ENCODE measurements at regions not wholly inside any gene's neighbourhood (a gene's known extent, or its start where the extent isn't known, plus 50 kb on each side); places are given as distances from the start of the nearest gene placed in this dataset.
"Not testable (repeated sequence)": the region's sequence is repeated elsewhere in the genome, so short reads cannot be mapped to it uniquely, and the experiment has no call there.

DNA sequence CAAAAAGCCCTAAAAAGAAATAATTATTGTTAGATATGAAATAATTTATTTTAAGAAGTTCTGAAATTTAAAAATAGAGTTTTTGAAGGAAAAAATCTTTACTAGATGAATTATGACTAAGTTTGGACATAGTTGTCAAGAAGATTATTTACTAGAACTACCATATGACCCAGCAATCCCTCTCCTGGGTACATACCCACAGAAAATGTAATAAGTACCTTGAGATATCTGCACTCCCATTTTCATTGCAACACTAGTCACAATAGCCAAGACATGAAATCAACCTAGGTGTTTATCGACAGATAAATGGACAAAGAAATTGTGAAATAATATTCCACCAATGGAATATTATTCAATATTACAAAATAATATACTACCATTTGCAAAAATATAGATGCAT lies 109.9 kb downstream of the PDHA2 start:
- TF ChIP-seq, protein P1, sequence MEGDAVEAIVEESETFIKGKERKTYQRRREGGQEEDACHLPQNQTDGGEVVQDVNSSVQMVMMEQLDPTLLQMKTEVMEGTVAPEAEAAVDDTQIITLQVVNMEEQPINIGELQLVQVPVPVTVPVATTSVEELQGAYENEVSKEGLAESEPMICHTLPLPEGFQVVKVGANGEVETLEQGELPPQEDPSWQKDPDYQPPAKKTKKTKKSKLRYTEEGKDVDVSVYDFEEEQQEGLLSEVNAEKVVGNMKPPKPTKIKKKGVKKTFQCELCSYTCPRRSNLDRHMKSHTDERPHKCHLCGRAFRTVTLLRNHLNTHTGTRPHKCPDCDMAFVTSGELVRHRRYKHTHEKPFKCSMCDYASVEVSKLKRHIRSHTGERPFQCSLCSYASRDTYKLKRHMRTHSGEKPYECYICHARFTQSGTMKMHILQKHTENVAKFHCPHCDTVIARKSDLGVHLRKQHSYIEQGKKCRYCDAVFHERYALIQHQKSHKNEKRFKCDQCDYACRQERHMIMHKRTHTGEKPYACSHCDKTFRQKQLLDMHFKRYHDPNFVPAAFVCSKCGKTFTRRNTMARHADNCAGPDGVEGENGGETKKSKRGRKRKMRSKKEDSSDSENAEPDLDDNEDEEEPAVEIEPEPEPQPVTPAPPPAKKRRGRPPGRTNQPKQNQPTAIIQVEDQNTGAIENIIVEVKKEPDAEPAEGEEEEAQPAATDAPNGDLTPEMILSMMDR (conservative IDR thresholded peaks at IDR 0.05): no peak
- no peak overlapping the region for H3K27ac ChIP-seq

DNA sequence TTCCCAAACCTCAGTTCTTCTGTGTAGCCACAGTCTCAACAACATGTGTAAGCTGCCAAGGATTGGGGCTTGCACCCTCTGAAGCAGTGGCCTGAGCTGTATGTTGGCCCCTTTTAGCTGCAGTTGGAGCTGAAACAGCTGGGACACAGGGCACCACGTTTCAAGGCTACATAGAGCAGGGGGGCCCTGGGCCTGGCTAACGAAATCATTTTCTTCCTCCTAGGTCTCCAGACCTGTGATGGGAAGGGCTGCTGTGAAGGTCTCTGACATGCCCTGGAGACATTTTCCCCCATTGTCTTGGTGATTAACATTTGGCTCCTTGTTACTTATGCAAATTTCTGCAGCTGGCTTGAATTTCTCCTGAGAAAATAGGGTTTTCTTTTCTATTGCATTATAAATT lies 112.6 kb downstream of the PDHA2 start:
- not testable (repeated sequence) for H3K27ac ChIP-seq

DNA sequence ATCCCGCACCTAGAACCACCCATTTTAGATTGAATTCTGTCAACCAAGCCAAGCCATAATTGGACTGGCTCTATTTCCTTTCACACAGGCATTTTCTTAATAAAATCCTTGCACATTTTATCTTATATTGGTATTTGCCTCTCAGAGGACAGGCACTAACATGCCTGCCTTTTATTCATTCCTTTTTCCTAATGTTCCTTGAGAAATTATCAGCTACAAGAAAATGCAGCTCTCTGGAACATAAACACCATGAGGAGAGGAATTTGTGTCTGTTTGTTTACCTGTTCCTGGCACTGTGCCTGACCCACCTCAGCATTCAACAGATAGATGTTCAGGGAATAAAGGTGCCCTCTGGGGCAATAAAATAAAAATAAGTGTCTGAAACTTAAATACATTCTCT lies 116.2 kb downstream of the PDHA2 start:
- H3K27ac ChIP-seq: no peak overlapping the region
- TF ChIP-seq, protein P1 (conservative IDR thresholded peaks at IDR 0.05): no peak

DNA sequence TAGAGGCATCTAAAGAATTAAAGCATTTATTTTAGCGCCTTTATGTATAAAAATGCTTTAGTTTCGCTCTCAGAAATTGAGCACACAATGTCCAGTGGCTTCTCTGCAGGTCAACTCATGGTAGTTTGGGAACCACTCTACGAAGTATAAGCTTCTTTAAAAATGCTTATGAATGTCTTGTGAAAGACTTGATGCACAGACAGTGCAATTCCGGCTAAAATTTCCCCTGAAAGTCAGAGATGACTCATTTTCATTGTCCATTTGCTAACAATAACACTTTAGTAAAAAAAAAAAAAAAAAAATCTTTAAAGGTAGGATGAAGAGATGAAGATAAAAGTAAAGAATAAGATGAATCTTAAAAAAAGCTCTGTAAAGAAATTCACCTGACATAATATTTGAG lies 117.2 kb downstream of the PDHA2 start:
- H3K27ac ChIP-seq: no peak overlapping the region
- TF ChIP-seq, protein P1 (conservative IDR thresholded peaks at IDR 0.05): no peak

DNA sequence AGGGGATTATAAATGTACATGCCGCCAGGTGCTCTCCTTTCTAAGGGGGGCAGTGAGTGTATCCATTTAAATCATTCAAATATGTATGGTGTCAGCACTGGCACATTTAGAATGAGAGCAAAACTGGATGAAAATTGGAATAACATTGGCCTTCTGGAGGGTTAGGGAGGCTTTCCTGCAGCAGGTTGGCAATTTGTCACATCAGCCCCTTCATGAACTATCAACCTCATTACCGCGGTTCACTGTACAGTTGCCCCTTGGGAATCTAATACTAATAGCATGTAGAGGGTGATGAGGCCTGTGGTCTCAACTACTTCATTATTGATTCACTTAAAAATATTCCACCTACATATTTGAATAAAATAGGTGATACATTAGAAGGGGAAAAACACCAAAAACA lies 117.9 kb downstream of the PDHA2 start:
- TF ChIP-seq, protein P1 (conservative IDR thresholded peaks at IDR 0.05): no peak
- H3K27ac ChIP-seq: no peak overlapping the region

DNA sequence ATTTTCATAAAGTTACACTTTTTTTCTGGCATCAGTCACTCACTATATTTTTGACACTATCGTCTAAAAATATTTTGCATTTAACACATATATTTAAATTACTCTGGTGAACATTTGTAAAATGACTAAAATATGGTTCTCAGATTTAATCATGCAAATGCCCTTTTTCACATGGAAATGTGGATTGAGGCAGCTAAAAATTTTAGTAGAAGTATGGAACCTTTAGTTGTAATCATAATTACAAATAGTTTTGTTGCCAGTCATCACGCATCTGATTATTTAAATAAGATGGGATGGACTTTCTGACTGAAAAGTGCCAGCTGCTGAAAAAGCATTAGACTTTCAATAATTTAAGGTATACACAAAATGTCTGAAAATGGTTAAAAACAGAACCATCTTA lies 119.3 kb downstream of the PDHA2 start:
- no peak overlapping the region for H3K27ac ChIP-seq
- TF ChIP-seq, protein P1 (conservative IDR thresholded peaks at IDR 0.05): no peak

DNA sequence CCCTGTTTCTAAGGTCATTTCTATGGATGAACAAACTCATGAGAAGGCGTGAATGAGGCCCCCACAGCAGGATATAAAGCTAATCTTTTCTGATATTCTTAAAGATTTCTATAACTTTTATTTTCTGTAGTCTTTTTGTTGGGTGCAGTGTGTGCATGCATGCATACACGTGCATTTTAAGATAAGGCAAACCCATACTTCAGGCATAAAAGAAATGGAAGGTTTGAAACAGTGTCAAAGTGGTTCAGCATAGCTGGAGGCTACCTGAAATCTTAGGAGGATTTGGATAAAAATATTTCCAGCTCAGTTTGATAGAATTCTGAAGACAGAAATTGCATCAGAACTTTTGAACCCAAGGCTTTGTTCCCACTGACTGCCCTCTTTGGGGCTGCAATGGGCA lies 119.7 kb downstream of the PDHA2 start:
- TF ChIP-seq, protein P1 (conservative IDR thresholded peaks at IDR 0.05): no peak

DNA sequence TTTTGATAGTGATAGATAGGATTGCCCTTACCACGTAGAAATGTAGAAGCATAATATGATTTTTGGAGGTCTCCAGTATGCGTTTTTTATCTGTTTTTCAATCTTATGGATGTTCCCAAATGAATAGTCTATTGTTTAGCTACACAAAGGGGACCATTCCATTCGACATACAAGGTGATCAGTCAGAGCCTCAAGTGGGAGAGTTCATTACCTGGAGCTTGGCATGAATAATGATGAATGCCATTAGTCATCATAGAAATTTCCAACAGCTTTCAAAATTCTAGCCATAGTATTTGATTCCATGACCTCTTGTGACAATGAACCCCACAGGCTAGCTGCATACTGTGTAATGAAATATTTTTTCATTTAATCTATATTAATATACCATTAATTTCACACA lies 123.6 kb downstream of the PDHA2 start:
- TF ChIP-seq, protein P1 (conservative IDR thresholded peaks at IDR 0.05): no peak
- H3K27ac ChIP-seq: no peak overlapping the region

More for the DNA sequence above, 119.7 kb downstream of the PDHA2 start:
- H3K27ac ChIP-seq: no peak overlapping the region
